IMR-90 (cell line): ENCODE measurements at regions not wholly inside any gene's neighbourhood (a gene's known extent, or its start where the extent isn't known, plus 50 kb on each side); places are given as distances from the start of the nearest gene placed in this dataset.

ENCODE experiments used
- CEBPB ChIP-seq: IDR thresholded peaks from 2 replicates; pipeline ENCODE4 v1.6.1; 2012; ENCODE audit warnings: low read depth, low read length, improper control_type of control experiment
- FOS ChIP-seq: fragments of 150-350 bp; IDR thresholded peaks from 2 replicates; pipeline ENCODE4 v1.6.1; 2016; ENCODE audit warnings: low read depth, low read length
- MAZ ChIP-seq: IDR thresholded peaks from 2 replicates; pipeline ENCODE4 v1.6.1; 2012; ENCODE audit warnings: low read depth, mild to moderate bottlenecking, low read length, improper control_type of control experiment, moderate library complexity, borderline replicate concordance
- POLR2A ChIP-seq: IDR thresholded peaks from 2 replicates; pipeline ENCODE4 v1.6.1; 2012; ENCODE audit warnings: mild to moderate bottlenecking, low read depth, low read length
- RAD21 ChIP-seq: IDR thresholded peaks from 2 replicates; pipeline ENCODE4 v1.6.1; 2012; ENCODE audit warnings: low read length, improper control_type of control experiment
- RFX5 ChIP-seq: IDR thresholded peaks from 2 replicates; pipeline ENCODE4 v1.8.0; 2012; ENCODE audit warnings: low read depth, mild to moderate bottlenecking, low read length, moderate library complexity
- TF ChIP-seq, protein P1 (sequence below): conservative IDR thresholded peaks from 2 replicates; pipeline ENCODE4 v1.5.1; 2012; ENCODE audit warnings: mild to moderate bottlenecking, low read depth, low read length, improper control_type of control experiment

DNA sequence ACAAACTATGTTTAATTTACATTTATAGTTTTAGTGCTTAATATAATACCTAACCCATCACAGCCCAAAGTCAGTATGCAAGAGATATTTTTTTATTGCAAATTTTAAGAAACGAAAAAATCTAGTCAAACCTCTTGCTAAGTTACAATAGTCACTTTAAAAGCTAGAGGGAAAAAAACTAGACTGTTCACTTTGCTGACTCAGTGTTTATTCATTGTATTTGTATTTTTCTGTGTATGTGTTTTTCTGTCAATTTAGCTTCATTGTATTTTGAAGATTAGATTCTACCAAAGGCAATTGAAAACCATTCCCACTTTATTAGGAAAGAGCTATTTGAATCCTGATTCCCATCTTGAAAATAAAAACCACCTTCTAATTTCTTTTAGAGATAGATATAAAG is 891.5 kb downstream of the SLC16A7 start:
- TF ChIP-seq CEBPB, result no peak
- TF ChIP-seq, protein P1, sequence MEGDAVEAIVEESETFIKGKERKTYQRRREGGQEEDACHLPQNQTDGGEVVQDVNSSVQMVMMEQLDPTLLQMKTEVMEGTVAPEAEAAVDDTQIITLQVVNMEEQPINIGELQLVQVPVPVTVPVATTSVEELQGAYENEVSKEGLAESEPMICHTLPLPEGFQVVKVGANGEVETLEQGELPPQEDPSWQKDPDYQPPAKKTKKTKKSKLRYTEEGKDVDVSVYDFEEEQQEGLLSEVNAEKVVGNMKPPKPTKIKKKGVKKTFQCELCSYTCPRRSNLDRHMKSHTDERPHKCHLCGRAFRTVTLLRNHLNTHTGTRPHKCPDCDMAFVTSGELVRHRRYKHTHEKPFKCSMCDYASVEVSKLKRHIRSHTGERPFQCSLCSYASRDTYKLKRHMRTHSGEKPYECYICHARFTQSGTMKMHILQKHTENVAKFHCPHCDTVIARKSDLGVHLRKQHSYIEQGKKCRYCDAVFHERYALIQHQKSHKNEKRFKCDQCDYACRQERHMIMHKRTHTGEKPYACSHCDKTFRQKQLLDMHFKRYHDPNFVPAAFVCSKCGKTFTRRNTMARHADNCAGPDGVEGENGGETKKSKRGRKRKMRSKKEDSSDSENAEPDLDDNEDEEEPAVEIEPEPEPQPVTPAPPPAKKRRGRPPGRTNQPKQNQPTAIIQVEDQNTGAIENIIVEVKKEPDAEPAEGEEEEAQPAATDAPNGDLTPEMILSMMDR, result no peak
- TF ChIP-seq MAZ, result no peak
- no peak for TF ChIP-seq FOS
- TF ChIP-seq RAD21, result no peak
- no peak for TF ChIP-seq POLR2A
- TF ChIP-seq RFX5, result no peak
